NOMO-1 treated with dmso at 0.1 percent for 144 hours (cell line): ENCODE measurements at regions not wholly inside any gene's neighbourhood (a gene's known extent, or its start where the extent isn't known, plus 50 kb on each side); places are given as distances from the start of the nearest gene placed in this dataset.

Experiments used
- DNase-seq: peaks from one replicate; lab custom pipeline; 2025; ENCODE audit not compliant: unreplicated experiment; lab: John Stamatoyannopoulos, UW

- DNase-seq: no peak
Measured at GRCh38 chr1:76759950-76760349, 107.3 kb upstream of the ST6GALNAC5 start.

- DNase-seq: peak; percentile 9
Measured at GRCh38 chr1:76763738-76764137, 103.5 kb upstream of the ST6GALNAC5 start.

- no peak for DNase-seq
Measured at GRCh38 chr1:76764638-76765454, 102.4 kb upstream of the ST6GALNAC5 start.

GRCh38 chr1:76766381-76766780 is 100.9 kb upstream of the ST6GALNAC5 start:
- DNase-seq: no peak

- no peak for DNase-seq
Measured at GRCh38 chr1:76769911-76770310, 97.4 kb upstream of the ST6GALNAC5 start.

GRCh38 chr1:76770979-76771378 is 96.3 kb upstream of the ST6GALNAC5 start:
- DNase-seq: no peak

- no peak for DNase-seq
Measured at GRCh38 chr1:76781447-76781846, 85.8 kb upstream of the ST6GALNAC5 start.

GRCh38 chr1:76782809-76783208 is 84.5 kb upstream of the ST6GALNAC5 start:
- DNase-seq: no peak

GRCh38 chr1:76784502-76784901 is 82.8 kb upstream of the ST6GALNAC5 start:
- DNase-seq: no peak

- DNase-seq: no peak
Measured at GRCh38 chr1:76786222-76786621, 81.1 kb upstream of the ST6GALNAC5 start.

GRCh38 chr1:76793594-76793993 is 73.7 kb upstream of the ST6GALNAC5 start:
- DNase-seq: no peak

GRCh38 chr1:76799700-76800099 is 67.6 kb upstream of the ST6GALNAC5 start:
- no peak for DNase-seq

- no peak for DNase-seq
Measured at GRCh38 chr1:76802094-76802493, 65.2 kb upstream of the ST6GALNAC5 start.

GRCh38 chr1:76807543-76808260 is 59.6 kb upstream of the ST6GALNAC5 start:
- no peak for DNase-seq
